A673 (cell line): ENCODE measurements at regions not wholly inside any gene's neighbourhood (a gene's known extent, or its start where the extent isn't known, plus 50 kb on each side); places are given as distances from the start of the nearest gene placed in this dataset.

ENCODE experiments used
- BruUV-seq: library from RNA; stranded (reverse); fragments of 400-500 nt; replicated peaks from 2 replicates; lab custom pipeline; 2021; lab: Mats Ljungman, UMichigan
- CTCF ChIA-PET: fragments of 300-600 bp; sonication (Branson Sonifier 250); formaldehyde crosslinking; loops from one replicate; lab custom pipeline; 2022; ENCODE audit warnings: antibody characterized with exemption; lab: Charles Lee
- POLR2A ChIA-PET: fragments of 300-600 bp; sonication (Branson Sonifier 250); formaldehyde crosslinking; loops from one replicate; lab custom pipeline; 2022; ENCODE audit warnings: antibody characterized with exemption; ENCODE audit not compliant: low non-redundant PET; lab: Charles Lee
- DNase-seq: peaks from one replicate; pipeline ENCODE4 v3.0.0-alpha.2; 2015; ENCODE audit warnings: low spot score
- H3K27ac ChIP-seq: fragments of 200-600 bp; sonication (generic); 2 replicates; pipeline ENCODE4 v1.5.1; 2016; ENCODE audit warnings: mixed run types, low read depth, mild to moderate bottlenecking, mixed read lengths, antibody characterized with exemption, low read length; ENCODE audit not compliant: poor library complexity, severe bottlenecking
- H3K27me3 ChIP-seq: fragments of 200-600 bp; sonication (generic); replicated peaks from 2 replicates; pipeline ENCODE4 v1.6.1; 2017; ENCODE audit warnings: mixed run types, low read depth, mild to moderate bottlenecking, mixed read lengths, antibody characterized with exemption, low read length; ENCODE audit not compliant: insufficient read depth, poor library complexity
- H3K36me3 ChIP-seq: fragments of 200-600 bp; sonication (generic); 2 replicates; pipeline ENCODE4 v1.6.1; 2016; ENCODE audit warnings: mixed run types, mild to moderate bottlenecking, mixed read lengths, antibody characterized with exemption, low read length; ENCODE audit not compliant: insufficient read depth, poor library complexity, severe bottlenecking
- H3K4me1 ChIP-seq: fragments of 200-600 bp; sonication (generic); 2 replicates; pipeline ENCODE4 v1.6.1; 2017; ENCODE audit warnings: mixed run types, mild to moderate bottlenecking, mixed read lengths, antibody characterized with exemption, low read length; ENCODE audit not compliant: insufficient read depth, poor library complexity, severe bottlenecking
- H3K4me3 ChIP-seq: fragments of 200-600 bp; sonication (generic); 2 replicates; pipeline ENCODE4 v1.5.1; 2016; ENCODE audit warnings: low read depth, mixed run types, mild to moderate bottlenecking, mixed read lengths, low read length; ENCODE audit not compliant: poor library complexity, severe bottlenecking
- H3K9me3 ChIP-seq: fragments of 200-600 bp; sonication (generic); 2 replicates; pipeline ENCODE4 v1.6.1; 2016; ENCODE audit warnings: mixed run types, low read depth, mild to moderate bottlenecking, mixed read lengths, antibody characterized with exemption, low read length; ENCODE audit not compliant: poor library complexity, severe bottlenecking
- EZH2 ChIP-seq: fragments of 200-600 bp; sonication (generic); IDR thresholded peaks from 2 replicates; pipeline ENCODE4 v1.6.1; 2017; ENCODE audit warnings: borderline replicate concordance, low read depth, mild to moderate bottlenecking, mixed read lengths, antibody characterized with exemption, low read length; ENCODE audit not compliant: poor library complexity, severe bottlenecking
- intact Hi-C: fragments of 100-400 bp; cut with micrococcal nuclease; formaldehyde crosslinking; loops from one replicate; pipeline ENCODE4 v1.10.0; 2022; ENCODE audit not compliant: unreplicated experiment
- TF ChIP-seq, protein P1 (sequence below): fragments of 300-800, 200-600 bp; sonication (generic); conservative IDR thresholded peaks from 2 replicates; pipeline ENCODE4 v1.5.1; 2017; ENCODE audit warnings: low read depth, mild to moderate bottlenecking, antibody characterized with exemption, low read length, moderate library complexity, mixed read lengths

DNA sequence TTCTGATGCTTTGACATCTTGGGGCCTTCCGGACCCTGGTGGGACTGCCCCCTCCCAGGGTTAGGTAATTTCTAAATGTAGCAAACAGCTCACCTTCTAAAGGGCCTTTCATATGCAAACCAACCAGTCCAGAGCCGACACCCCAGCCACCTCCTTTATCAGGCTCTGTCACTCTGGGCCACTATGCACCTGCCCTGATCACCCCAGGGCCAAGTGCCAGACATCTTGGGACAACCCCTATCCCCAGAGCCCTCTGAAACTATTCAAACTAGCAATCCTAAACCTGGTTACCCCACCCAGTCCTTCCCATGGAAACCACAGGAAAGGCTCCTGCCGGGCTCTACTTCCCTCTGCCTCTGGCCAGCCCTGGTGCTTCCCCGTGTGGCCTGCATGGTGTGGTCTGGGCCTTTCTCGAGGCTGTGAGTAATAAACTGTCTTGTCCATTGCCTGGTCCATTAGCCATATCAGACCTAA lies 91.2 kb upstream of the TNRC6C start:
- no TSS peak for BruUV-seq
- no peaks in the 10 kb centered on the region for H3K36me3 ChIP-seq
- ChIA-PET POLR2A (no interaction called here), CTCF (no interaction called here)
- no peak for DNase-seq
- no peak overlapping the region for H3K4me3 ChIP-seq
- intact Hi-C loops: no loop called here
- no peak for TF ChIP-seq EZH2
- TF ChIP-seq, protein P1, sequence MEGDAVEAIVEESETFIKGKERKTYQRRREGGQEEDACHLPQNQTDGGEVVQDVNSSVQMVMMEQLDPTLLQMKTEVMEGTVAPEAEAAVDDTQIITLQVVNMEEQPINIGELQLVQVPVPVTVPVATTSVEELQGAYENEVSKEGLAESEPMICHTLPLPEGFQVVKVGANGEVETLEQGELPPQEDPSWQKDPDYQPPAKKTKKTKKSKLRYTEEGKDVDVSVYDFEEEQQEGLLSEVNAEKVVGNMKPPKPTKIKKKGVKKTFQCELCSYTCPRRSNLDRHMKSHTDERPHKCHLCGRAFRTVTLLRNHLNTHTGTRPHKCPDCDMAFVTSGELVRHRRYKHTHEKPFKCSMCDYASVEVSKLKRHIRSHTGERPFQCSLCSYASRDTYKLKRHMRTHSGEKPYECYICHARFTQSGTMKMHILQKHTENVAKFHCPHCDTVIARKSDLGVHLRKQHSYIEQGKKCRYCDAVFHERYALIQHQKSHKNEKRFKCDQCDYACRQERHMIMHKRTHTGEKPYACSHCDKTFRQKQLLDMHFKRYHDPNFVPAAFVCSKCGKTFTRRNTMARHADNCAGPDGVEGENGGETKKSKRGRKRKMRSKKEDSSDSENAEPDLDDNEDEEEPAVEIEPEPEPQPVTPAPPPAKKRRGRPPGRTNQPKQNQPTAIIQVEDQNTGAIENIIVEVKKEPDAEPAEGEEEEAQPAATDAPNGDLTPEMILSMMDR: no peak
- no peaks in the 10 kb centered on the region for H3K9me3 ChIP-seq
- H3K27me3 ChIP-seq: no peaks in the 10 kb centered on the region
- H3K27ac ChIP-seq: no peak overlapping the region
- H3K4me1 ChIP-seq: no peaks in the 10 kb centered on the region

DNA sequence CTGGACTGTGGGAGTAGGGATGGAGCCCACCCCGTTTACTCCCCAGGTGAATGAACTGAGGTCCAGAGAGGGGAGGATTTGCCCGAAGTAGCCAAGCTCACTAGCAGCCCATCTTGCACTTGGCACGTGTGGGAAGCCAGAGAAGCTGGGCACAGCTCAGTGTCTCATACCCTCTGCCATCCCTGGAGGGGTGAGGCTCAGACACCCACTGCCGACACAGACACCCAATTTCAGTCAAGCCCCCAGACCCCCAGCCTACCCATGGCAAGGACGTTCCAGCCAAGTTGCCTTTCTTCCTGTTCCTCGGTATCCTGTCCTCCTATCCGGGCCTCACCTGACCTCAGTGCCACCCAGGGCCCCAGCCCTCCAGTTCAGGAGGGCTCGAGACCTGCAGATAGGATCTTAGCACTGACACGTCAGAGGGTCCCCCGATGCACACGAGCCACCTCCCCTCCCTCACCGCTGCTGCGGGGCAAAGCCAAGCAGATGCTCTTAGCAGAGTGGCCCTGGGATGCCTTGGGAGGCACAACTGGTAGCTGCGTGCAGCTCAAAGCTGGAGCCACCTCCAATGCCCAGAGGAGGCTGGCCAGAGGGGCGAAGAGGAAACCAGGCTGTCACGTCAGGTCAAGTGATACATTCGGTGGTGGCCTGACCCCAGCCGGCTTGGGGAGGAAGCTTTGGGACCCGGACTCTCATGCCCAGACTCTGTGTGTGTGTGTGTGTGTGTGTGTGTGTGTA lies 90.4 kb upstream of the TNRC6C start:
- no TSS peak for BruUV-seq

DNA sequence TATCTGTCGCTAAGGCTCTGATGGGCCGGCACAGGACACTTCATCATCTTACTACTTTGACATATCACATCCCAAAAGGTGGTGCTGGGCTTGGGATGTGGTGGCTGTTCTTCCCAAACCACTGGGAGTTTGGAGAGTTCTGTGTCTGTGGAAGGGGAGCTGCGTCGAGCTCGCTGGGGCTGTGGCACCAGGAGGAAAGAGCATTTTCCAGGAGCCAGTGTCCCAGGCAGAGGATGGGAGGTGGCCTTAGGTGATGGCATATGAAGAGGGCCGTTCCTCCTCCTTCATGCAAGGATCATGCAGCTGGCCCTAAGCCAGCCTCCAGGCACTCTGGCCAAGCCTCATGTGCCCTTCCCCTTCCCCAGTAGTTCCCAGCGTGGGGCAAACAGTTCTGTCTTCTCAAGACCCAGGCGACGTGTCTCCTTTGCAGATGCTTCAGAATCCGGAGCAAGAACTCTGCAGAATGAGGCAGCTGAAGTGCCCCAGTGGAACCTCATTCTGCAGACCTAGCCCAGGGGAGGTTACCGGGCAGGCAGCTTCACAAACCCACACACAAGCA lies 89.4 kb upstream of the TNRC6C start:
- H3K36me3 ChIP-seq: no peaks in the 10 kb centered on the region
- no peaks in the 10 kb centered on the region for H3K4me1 ChIP-seq
- no peaks in the 10 kb centered on the region for H3K27me3 ChIP-seq
- POLR2A ChIA-PET: no interaction called here
- CTCF ChIA-PET: no interaction called here
- BruUV-seq: no TSS peak
- no peak overlapping the region for H3K27ac ChIP-seq
- intact Hi-C loops: no loop called here
- H3K9me3 ChIP-seq: no peaks in the 10 kb centered on the region
- no peak overlapping the region for H3K4me3 ChIP-seq
- no peak for TF ChIP-seq EZH2
- TF ChIP-seq, protein P1: no peak
- no peak for DNase-seq

More for the DNA sequence above, 90.4 kb upstream of the TNRC6C start:
- H3K36me3 ChIP-seq: no peaks in the 10 kb centered on the region
- H3K4me1 ChIP-seq: no peaks in the 10 kb centered on the region
- TF ChIP-seq, protein P1: no peak
- no peak for TF ChIP-seq EZH2
- H3K27ac ChIP-seq: no peak overlapping the region
- POLR2A ChIA-PET: no interaction called here
- DNase-seq: no peak
- H3K4me3 ChIP-seq: no peak overlapping the region
- CTCF ChIA-PET: no interaction called here
- no peaks in the 10 kb centered on the region for H3K9me3 ChIP-seq
- H3K27me3 ChIP-seq: no peaks in the 10 kb centered on the region
- intact Hi-C loops: no loop called here
